ENCODE measurements at regions not wholly inside any gene's neighbourhood (a gene's known extent, or its start where the extent isn't known, plus 50 kb on each side); places are given as distances from the start of the nearest gene placed in this dataset.

DNA sequence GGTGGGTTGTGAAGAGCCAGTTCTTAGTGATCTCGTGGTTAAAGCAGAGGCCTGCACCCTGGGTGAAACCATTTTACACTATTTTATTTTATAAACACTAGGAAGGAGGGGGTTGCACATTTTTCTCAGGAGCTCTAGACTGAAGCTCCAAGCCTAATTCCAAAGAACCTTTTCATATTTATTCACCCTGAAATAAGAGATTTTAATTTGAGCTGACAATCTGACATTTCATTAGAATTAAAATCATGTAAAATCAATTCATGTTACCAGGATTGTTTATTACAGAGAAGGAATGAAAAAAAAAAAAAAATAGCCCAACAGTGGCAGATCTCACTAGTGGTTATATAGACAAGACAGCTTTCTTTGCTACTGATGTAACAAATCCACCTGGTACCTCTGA lies 222.5 kb upstream of the SOX4 start:
- TF ChIP-seq, protein P1, sequence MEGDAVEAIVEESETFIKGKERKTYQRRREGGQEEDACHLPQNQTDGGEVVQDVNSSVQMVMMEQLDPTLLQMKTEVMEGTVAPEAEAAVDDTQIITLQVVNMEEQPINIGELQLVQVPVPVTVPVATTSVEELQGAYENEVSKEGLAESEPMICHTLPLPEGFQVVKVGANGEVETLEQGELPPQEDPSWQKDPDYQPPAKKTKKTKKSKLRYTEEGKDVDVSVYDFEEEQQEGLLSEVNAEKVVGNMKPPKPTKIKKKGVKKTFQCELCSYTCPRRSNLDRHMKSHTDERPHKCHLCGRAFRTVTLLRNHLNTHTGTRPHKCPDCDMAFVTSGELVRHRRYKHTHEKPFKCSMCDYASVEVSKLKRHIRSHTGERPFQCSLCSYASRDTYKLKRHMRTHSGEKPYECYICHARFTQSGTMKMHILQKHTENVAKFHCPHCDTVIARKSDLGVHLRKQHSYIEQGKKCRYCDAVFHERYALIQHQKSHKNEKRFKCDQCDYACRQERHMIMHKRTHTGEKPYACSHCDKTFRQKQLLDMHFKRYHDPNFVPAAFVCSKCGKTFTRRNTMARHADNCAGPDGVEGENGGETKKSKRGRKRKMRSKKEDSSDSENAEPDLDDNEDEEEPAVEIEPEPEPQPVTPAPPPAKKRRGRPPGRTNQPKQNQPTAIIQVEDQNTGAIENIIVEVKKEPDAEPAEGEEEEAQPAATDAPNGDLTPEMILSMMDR (IDR thresholded peaks at IDR 0.05; ENCODE audit: low read depth, low read length), result no peak
- TF ChIP-seq, protein P2, sequence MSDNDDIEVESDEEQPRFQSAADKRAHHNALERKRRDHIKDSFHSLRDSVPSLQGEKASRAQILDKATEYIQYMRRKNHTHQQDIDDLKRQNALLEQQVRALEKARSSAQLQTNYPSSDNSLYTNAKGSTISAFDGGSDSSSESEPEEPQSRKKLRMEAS (IDR thresholded peaks at IDR 0.05; ENCODE audit: low read depth, low read length), result no peak
- TF ChIP-seq MYC (IDR thresholded peaks at IDR 0.05; ENCODE audit: low read depth, low read length), result no peak
- no peak for TF ChIP-seq POLR2A (IDR thresholded peaks at IDR 0.05; ENCODE audit: extremely low read depth, insufficient read length)
